Mesenchymal stem cell (in vitro differentiated cells and primary cell): ENCODE measurements at regions not wholly inside any gene's neighbourhood (a gene's known extent, or its start where the extent isn't known, plus 50 kb on each side); places are given as distances from the start of the nearest gene placed in this dataset.
A peak's percentile ranks its signal among the peaks of the same experiment; 100 is the strongest.

Source experiments
- DNase-seq: peaks from one replicate; pipeline ENCODE4 v3.0.0-alpha.2; 2013
- H2AFZ ChIP-seq: one replicate; pipeline ENCODE4 v1.6.1; 2013; ENCODE audit warnings: low read depth, mild to moderate bottlenecking, control low read depth, inconsistent platforms, low read length, moderate library complexity
- H2AK5ac ChIP-seq: 2 replicates; pipeline ENCODE4 v1.6.1; 2013; ENCODE audit warnings: low read length, moderate library complexity, mild to moderate bottlenecking, inconsistent platforms; ENCODE audit not compliant: severe bottlenecking
- H2BK120ac ChIP-seq: one replicate; pipeline ENCODE4 v1.6.1; 2013; ENCODE audit warnings: low read depth, mild to moderate bottlenecking, inconsistent platforms, low read length, moderate library complexity
- H2BK12ac ChIP-seq, 2 experiments: one replicate each; pipeline ENCODE4 v1.6.1; 2013; ENCODE audit warnings: inconsistent platforms in 2 of 2, low read length in 2 of 2, mild to moderate bottlenecking in 2 of 2, moderate library complexity in 2 of 2, control low read depth in 1 of 2
- H2BK15ac ChIP-seq: one replicate; pipeline ENCODE4 v1.6.1; 2013; ENCODE audit warnings: mild to moderate bottlenecking, low read depth, inconsistent platforms; ENCODE audit not compliant: poor library complexity, severe bottlenecking
- H2BK5ac ChIP-seq: 2 replicates; pipeline ENCODE4 v1.6.1; 2013; ENCODE audit warnings: low read depth, mild to moderate bottlenecking, low read length, control low read depth, inconsistent platforms; ENCODE audit not compliant: poor library complexity, severe bottlenecking
- H3K14ac ChIP-seq, 2 experiments: one replicate each; pipeline ENCODE4 v1.6.1; 2013; ENCODE audit warnings: inconsistent platforms in 2 of 2, low read length in 2 of 2, control low read depth in 1 of 2, mild to moderate bottlenecking in 1 of 2, moderate library complexity in 1 of 2
- H3K18ac ChIP-seq, 2 experiments: one replicate each; pipeline ENCODE4 v1.6.1; 2013; ENCODE audit warnings: inconsistent platforms in 2 of 2, low read length in 2 of 2, control low read depth in 1 of 2, low read depth in 1 of 2, mild to moderate bottlenecking in 1 of 2
- H3K23ac ChIP-seq, 2 experiments: one replicate each; pipeline ENCODE4 v1.6.1; 2013; ENCODE audit warnings: inconsistent platforms in 2 of 2, low read length in 2 of 2, mild to moderate bottlenecking in 2 of 2, moderate library complexity in 2 of 2, control low read depth in 1 of 2
- H3K27ac ChIP-seq: 2 replicates; pipeline ENCODE4 v1.5.1; 2013; ENCODE audit warnings: mild to moderate bottlenecking, moderate library complexity, low read length, control low read depth, inconsistent platforms; ENCODE audit not compliant: poor library complexity, severe bottlenecking
- H3K27me3 ChIP-seq, 2 experiments: 2 replicates each; pipeline versions ENCODE4 v1.6.1 to v1.7.0; 2013; ENCODE audit warnings: low read length in 2 of 2, mild to moderate bottlenecking in 2 of 2, moderate library complexity in 2 of 2, control low read depth in 1 of 2, inconsistent platforms in 1 of 2; ENCODE audit not compliant: control insufficient read depth in 1 of 2, insufficient read depth in 1 of 2
- H3K36me3 ChIP-seq, 2 experiments: 2 replicates each; pipeline versions ENCODE4 v1.6.1 to v1.7.0; 2013; ENCODE audit warnings: low read length in 2 of 2, control low read depth in 1 of 2, inconsistent platforms in 1 of 2, low read depth in 1 of 2, mild to moderate bottlenecking in 1 of 2; ENCODE audit not compliant: insufficient read depth in 2 of 2, control insufficient read depth in 1 of 2
- H3K4ac ChIP-seq, 2 experiments: one replicate each; pipeline ENCODE4 v1.6.1; 2013; ENCODE audit warnings: inconsistent platforms in 2 of 2, low read length in 2 of 2, mild to moderate bottlenecking in 2 of 2, moderate library complexity in 2 of 2, control low read depth in 1 of 2, low read depth in 1 of 2
- H3K4me1 ChIP-seq: 2 replicates; pipeline ENCODE4 v1.6.1; 2013; ENCODE audit warnings: low read depth, low read length, control low read depth; ENCODE audit not compliant: control insufficient read depth, insufficient read depth
- H3K4me2 ChIP-seq: 2 replicates; pipeline ENCODE4 v1.6.1; 2013; ENCODE audit warnings: low read length, mild to moderate bottlenecking, inconsistent platforms; ENCODE audit not compliant: poor library complexity, severe bottlenecking
- H3K4me3 ChIP-seq, 2 experiments: 2 replicates each; pipeline versions ENCODE4 v1.5.1 to v1.7.0; 2013; ENCODE audit warnings: low read length in 2 of 2, mild to moderate bottlenecking in 2 of 2, control low read depth in 1 of 2, low read depth in 1 of 2; ENCODE audit not compliant: insufficient read depth in 1 of 2
- H3K79me1 ChIP-seq: replicated peaks from 2 replicates; pipeline ENCODE4 v1.6.1; 2013; ENCODE audit warnings: mild to moderate bottlenecking, control low read depth, low read length, inconsistent platforms; ENCODE audit not compliant: poor library complexity, severe bottlenecking
- H3K9ac ChIP-seq: 2 replicates; pipeline ENCODE4 v1.7.0; 2013; ENCODE audit warnings: mild to moderate bottlenecking, low read length, moderate library complexity
- H3K9me3 ChIP-seq: 2 replicates; pipeline ENCODE4 v1.7.0; 2013; ENCODE audit warnings: mild to moderate bottlenecking, low read length; ENCODE audit not compliant: control insufficient read depth
- H4K8ac ChIP-seq: one replicate; pipeline ENCODE4 v1.6.1; 2013; ENCODE audit warnings: inconsistent platforms, mild to moderate bottlenecking, low read length, moderate library complexity
- H4K91ac ChIP-seq: one replicate; pipeline ENCODE4 v1.6.1; 2013; ENCODE audit warnings: mild to moderate bottlenecking, low read length, inconsistent platforms
- WGBS: methylation state at CpG from one replicate; pipeline ENCODE4 v1.1.7; 2013; ENCODE audit warnings: mixed read lengths; 5-methylcytosine and 5-hydroxymethylcytosine counted together

DNA sequence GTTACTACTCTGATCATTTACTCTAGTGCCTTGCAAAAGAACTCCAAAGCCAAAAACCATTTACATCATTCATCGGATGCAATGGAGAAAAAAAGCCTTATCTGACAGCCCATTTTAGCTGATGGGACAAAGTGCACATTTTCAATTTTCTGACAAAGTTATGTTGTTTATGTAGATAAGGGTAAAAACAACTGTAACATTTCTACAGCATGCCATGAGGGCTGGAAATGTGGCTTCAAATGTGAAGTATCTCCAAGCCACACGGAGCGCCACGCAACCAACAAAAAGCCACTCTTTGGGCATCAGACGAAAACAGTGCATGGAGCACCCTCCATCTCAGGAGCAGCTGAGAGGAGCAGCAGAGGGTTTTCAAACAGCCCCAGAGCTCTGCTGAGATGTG lies 364.6 kb upstream of the ZNF507 start:
- Histone ChIP-seq H3K23ac (no peak overlapping the region), H2AK5ac (no peak overlapping the region), H2BK15ac (no peak overlapping the region), H3K27me3 (no peaks in the 10 kb centered on the region), H4K8ac (no peak overlapping the region), H3K27ac (no peak overlapping the region), H3K9me3 (peaks cover 2% of the 10 kb centered on the region), H3K4me2 (no peak overlapping the region), H3K36me3 (no peaks in the 10 kb centered on the region), H3K18ac (no peak overlapping the region), H3K4ac (no peak overlapping the region), H2BK12ac (no peak overlapping the region), H2BK5ac (no peak overlapping the region), H2AFZ (no peak overlapping the region), H2BK120ac (no peak overlapping the region), H3K4me1 (no peaks in the 10 kb centered on the region), H3K4me3 (no peak overlapping the region), H3K79me1 (no peaks in the 10 kb centered on the region), H3K14ac (no peak overlapping the region), H4K91ac (no peak overlapping the region), H3K9ac (no peak overlapping the region)
- WGBS = 97% methylated on average over 5 of the region's 5 CpGs
- DNase-seq = no peak

DNA sequence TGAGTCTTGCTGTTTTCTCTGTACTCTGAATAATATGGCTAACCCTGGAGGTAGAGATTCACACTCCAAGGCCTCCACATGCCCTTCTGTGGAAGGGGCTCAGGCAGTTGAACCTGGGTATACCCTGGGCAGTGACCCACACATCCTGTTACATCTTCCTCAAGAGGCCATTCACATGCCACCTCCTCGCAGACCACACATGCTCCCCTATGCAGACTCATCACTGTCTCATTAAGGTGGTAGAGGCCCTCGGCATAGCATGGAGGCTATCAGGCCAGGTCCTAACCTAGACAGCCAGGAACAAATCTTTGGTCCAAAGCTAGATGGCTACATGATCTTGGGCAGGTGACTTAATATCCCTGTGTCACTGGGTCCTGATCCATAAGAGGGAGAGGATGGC lies 363.9 kb upstream of the ZNF507 start:
- Histone ChIP-seq H3K27ac (no peak overlapping the region), H3K14ac (no peak overlapping the region), H2AFZ (no peak overlapping the region), H3K23ac (no peak overlapping the region), H3K9me3 (peaks cover 2% of the 10 kb centered on the region), H3K18ac (no peak overlapping the region), H4K91ac (no peak overlapping the region), H2AK5ac (no peak overlapping the region), H3K36me3 (no peaks in the 10 kb centered on the region), H2BK5ac (no peak overlapping the region), H4K8ac (no peak overlapping the region), H3K4ac (no peak overlapping the region), H3K9ac (no peak overlapping the region), H2BK12ac (no peak overlapping the region), H3K4me3 (no peak overlapping the region), H2BK15ac (no peak overlapping the region), H3K27me3 (no peaks in the 10 kb centered on the region), H3K4me1 (no peaks in the 10 kb centered on the region), H3K79me1 (no peaks in the 10 kb centered on the region), H3K4me2 (no peak overlapping the region), H2BK120ac (no peak overlapping the region)
- 63% methylated on average over 2 of the region's 2 CpGs for WGBS
- no peak for DNase-seq

DNA sequence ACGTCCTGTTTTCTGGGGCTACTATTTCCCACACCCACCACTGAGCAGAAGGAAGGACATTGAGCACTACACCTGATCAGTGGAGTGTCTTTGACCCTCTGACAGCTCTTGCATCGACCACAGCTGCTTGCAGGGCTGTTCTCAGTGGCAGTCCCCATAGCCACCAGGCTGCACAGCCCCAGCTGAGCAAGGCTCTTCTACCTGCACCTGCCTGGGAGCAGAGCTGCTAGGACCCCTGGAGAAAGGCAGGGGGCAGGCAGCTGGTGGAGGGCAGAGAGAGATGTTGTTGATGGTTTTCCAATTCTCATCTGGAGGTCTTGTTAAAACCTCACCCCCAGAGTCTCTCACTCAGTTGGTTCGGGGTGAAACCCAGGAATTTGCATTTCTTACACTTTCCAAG lies 361.8 kb upstream of the ZNF507 start:
- Histone ChIP-seq H3K4me2 (no peak overlapping the region), H3K4ac (no peak overlapping the region), H4K8ac (no peak overlapping the region), H3K9me3 (peaks cover 2% of the 10 kb centered on the region), H3K36me3 (no peaks in the 10 kb centered on the region), H2BK5ac (no peak overlapping the region), H2BK15ac (no peak overlapping the region), H3K27me3 (no peaks in the 10 kb centered on the region), H3K27ac (no peak overlapping the region), H2AK5ac (no peak overlapping the region), H3K4me3 (no peak overlapping the region), H3K23ac (no peak overlapping the region), H3K4me1 (no peaks in the 10 kb centered on the region), H4K91ac (no peak overlapping the region), H3K79me1 (no peaks in the 10 kb centered on the region), H3K18ac (no peak overlapping the region), H2BK120ac (no peak overlapping the region), H3K14ac (no peak overlapping the region), H3K9ac (no peak overlapping the region), H2AFZ (no peak overlapping the region), H2BK12ac (no peak overlapping the region)
- WGBS = 43% methylated on average over 3 of the region's 3 CpGs
- no peak for DNase-seq

DNA sequence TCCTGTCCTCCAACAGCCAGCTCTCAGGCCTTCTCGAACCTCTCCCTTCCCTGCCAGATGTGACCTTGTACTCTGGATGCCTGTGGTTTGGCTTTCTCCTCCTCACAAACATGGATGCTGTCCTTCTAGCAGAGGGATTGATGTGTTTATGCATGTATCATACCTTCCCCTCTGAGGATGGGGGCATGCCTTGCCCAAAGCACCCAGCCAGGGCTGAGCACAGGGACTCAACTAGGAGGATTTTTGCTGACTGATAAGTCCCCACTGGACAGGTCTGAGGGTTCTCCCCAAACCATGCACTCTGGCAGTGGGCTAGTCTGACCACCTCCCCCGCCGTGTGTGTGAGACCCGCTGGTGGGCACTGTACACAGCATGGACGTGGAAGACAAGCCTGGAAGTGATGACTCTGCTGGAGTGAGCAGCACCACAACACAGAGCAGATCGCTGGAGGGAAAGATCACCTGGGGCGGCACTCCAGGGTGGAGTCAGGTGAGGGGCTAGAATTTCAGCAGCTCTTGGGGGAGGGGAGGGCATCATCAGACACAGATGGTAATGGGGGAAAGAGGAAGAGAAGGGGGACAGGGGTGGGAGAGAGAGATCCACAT lies 360.3 kb upstream of the ZNF507 start:
- Histone ChIP-seq H3K4me2 (no peak overlapping the region), H2AFZ (no peak overlapping the region), H4K91ac (no peak overlapping the region), H3K14ac (no peak overlapping the region), H2AK5ac (no peak overlapping the region), H4K8ac (no peak overlapping the region), H3K36me3 (no peaks in the 10 kb centered on the region), H3K23ac (no peak overlapping the region), H2BK120ac (no peak overlapping the region), H3K79me1 (no peaks in the 10 kb centered on the region), H2BK5ac (no peak overlapping the region), H2BK12ac (no peak overlapping the region), H3K4me1 (no peaks in the 10 kb centered on the region), H3K9me3 (peaks cover 2% of the 10 kb centered on the region), H3K18ac (no peak overlapping the region), H3K27ac (no peak overlapping the region), H3K9ac (no peak overlapping the region), H3K4me3 (no peak overlapping the region), H2BK15ac (no peak overlapping the region), H3K27me3 (no peaks in the 10 kb centered on the region), H3K4ac (no peak overlapping the region)
- WGBS = 76% methylated on average over 7 of the region's 7 CpGs
- peak; percentile 1 for DNase-seq
